Astrocyte (in vitro differentiated cells and primary cell): ENCODE measurements at regions not wholly inside any gene's neighbourhood (a gene's known extent, or its start where the extent isn't known, plus 50 kb on each side); places are given as distances from the start of the nearest gene placed in this dataset.

Experiments used
- DNase-seq: peaks from one replicate; pipeline ENCODE4 v3.0.0-alpha.2; 2010; ENCODE audit warnings: low read depth
- FAIRE-seq: peaks from 2 replicates; lab custom pipeline; 2011; peaks lifted over from hg19 to GRCh38; lab: Jason Lieb, UNC
- H2AFZ ChIP-seq: 2 replicates; pipeline ENCODE4 v1.6.0; 2012; ENCODE audit warnings: low read depth, low read length, inconsistent platforms
- H3K27ac ChIP-seq: 2 replicates; pipeline ENCODE4 v1.5.1; 2011; ENCODE audit warnings: low read depth, low read length, inconsistent platforms
- H3K27me3 ChIP-seq: 2 replicates; pipeline ENCODE4 v1.6.0; 2011; ENCODE audit warnings: low read length, inconsistent platforms; ENCODE audit not compliant: insufficient read depth
- H3K36me3 ChIP-seq: 2 replicates; pipeline ENCODE4 v1.5.1; 2011; ENCODE audit warnings: low read length, inconsistent platforms; ENCODE audit not compliant: insufficient read depth
- H3K4me1 ChIP-seq: 2 replicates; pipeline ENCODE4 v1.5.1; 2011; ENCODE audit warnings: low read length, inconsistent platforms; ENCODE audit not compliant: insufficient read depth
- H3K4me2 ChIP-seq: 2 replicates; pipeline ENCODE4 v1.6.0; 2012; ENCODE audit warnings: low read length, inconsistent platforms
- H3K4me3 ChIP-seq: 2 replicates; pipeline ENCODE4 v1.5.1; 2011; ENCODE audit warnings: low read depth, mild to moderate bottlenecking, low read length, inconsistent platforms; ENCODE audit not compliant: insufficient read depth
- H3K79me2 ChIP-seq: 2 replicates; pipeline ENCODE4 v1.6.0; 2012; ENCODE audit warnings: mild to moderate bottlenecking, low read length, inconsistent platforms; ENCODE audit not compliant: insufficient read depth
- H3K9ac ChIP-seq: 2 replicates; pipeline ENCODE4 v1.6.0; 2012; ENCODE audit warnings: mild to moderate bottlenecking, low read length, inconsistent platforms
- H3K9me3 ChIP-seq: 2 replicates; pipeline ENCODE4 v1.5.1; 2012; ENCODE audit warnings: low read depth, mild to moderate bottlenecking, low read length, inconsistent platforms; ENCODE audit not compliant: insufficient read depth
- H4K20me1 ChIP-seq: 2 replicates; pipeline ENCODE4 v1.6.0; 2012; ENCODE audit warnings: low read length, inconsistent platforms; ENCODE audit not compliant: insufficient read depth
- H3K27ac Mint-ChIP-seq: one replicate; pipeline ENCODE4 v1.8.0; 2021; ENCODE audit warnings: mild to moderate bottlenecking, mixed read lengths; ENCODE audit not compliant: unreplicated experiment
- H3K27me3 Mint-ChIP-seq: one replicate; pipeline ENCODE4 v1.8.0; 2021; ENCODE audit warnings: low read depth, mixed read lengths; ENCODE audit not compliant: unreplicated experiment
- H3K36me3 Mint-ChIP-seq: one replicate; pipeline ENCODE4 v1.8.0; 2021; ENCODE audit warnings: low read depth, mixed read lengths; ENCODE audit not compliant: unreplicated experiment
- H3K4me1 Mint-ChIP-seq: one replicate; pipeline ENCODE4 v1.8.0; 2021; ENCODE audit warnings: low read depth, mixed read lengths; ENCODE audit not compliant: unreplicated experiment
- H3K4me3 Mint-ChIP-seq: one replicate; pipeline ENCODE4 v1.8.0; 2021; ENCODE audit warnings: mild to moderate bottlenecking, moderate library complexity, mixed read lengths; ENCODE audit not compliant: unreplicated experiment
- H3K9me3 Mint-ChIP-seq: one replicate; pipeline ENCODE4 v1.8.0; 2021; ENCODE audit warnings: mild to moderate bottlenecking, mixed read lengths; ENCODE audit not compliant: unreplicated experiment
- CTCF ChIP-seq: IDR thresholded peaks from 2 replicates; pipeline ENCODE4 v1.5.1; 2011; ENCODE audit warnings: low read depth, mild to moderate bottlenecking, inconsistent platforms, low read length, moderate library complexity; ENCODE audit not compliant: insufficient read depth
- EZH2 ChIP-seq: IDR thresholded peaks from 2 replicates; pipeline ENCODE4 v1.6.1; 2012; ENCODE audit warnings: mild to moderate bottlenecking, low read length, inconsistent platforms; ENCODE audit not compliant: insufficient read depth

GRCh38 chr7:41232086-41232485, 470.8 kb downstream of the INHBA start:
- no peak for FAIRE-seq
- H3K9me3 Mint-ChIP-seq: peaks cover 21% of the 10 kb centered on the region
- no peaks in the 10 kb centered on the region for H3K79me2 ChIP-seq
- no peaks in the 10 kb centered on the region for H4K20me1 ChIP-seq
- peak overlapping the region; percentile 38 for H3K27ac Mint-ChIP-seq
- H3K4me1 ChIP-seq: no peaks in the 10 kb centered on the region
- no peaks in the 10 kb centered on the region for H3K27me3 Mint-ChIP-seq
- TF ChIP-seq EZH2 (no peak), CTCF (no peak)
- no peaks in the 10 kb centered on the region for H3K36me3 ChIP-seq
- DNase-seq: peak; percentile 43
- H3K4me3 ChIP-seq: no peak overlapping the region
- no peaks in the 10 kb centered on the region for H3K27me3 ChIP-seq
- peaks cover 14% of the 10 kb centered on the region for H3K4me1 Mint-ChIP-seq
- H3K27ac ChIP-seq: no peak overlapping the region
- H3K36me3 Mint-ChIP-seq: peaks cover 2% of the 10 kb centered on the region
- no peak overlapping the region for H2AFZ ChIP-seq
- no peak overlapping the region for H3K9ac ChIP-seq
- H3K9me3 ChIP-seq: peaks cover 2% of the 10 kb centered on the region
- H3K4me2 ChIP-seq: no peak overlapping the region
- H3K4me3 Mint-ChIP-seq: no peak overlapping the region

- H2AFZ ChIP-seq: peak overlapping the region; percentile 6
- Mint-ChIP-seq H3K4me3 (no peak overlapping the region), H3K9me3 (no peaks in the 10 kb centered on the region), H3K36me3 (peaks cover 2% of the 10 kb centered on the region), H3K27ac (no peak overlapping the region), H3K4me1 (peaks cover 7% of the 10 kb centered on the region), H3K27me3 (no peaks in the 10 kb centered on the region)
- H3K4me3 ChIP-seq: no peak overlapping the region
- no peaks in the 10 kb centered on the region for H4K20me1 ChIP-seq
- peak overlapping the region; percentile 25 for H3K9ac ChIP-seq
- peaks cover 8% of the 10 kb centered on the region for H3K4me1 ChIP-seq
- DNase-seq (peak; percentile 26), FAIRE-seq (peak; percentile 9)
- no peaks in the 10 kb centered on the region for H3K79me2 ChIP-seq
- no peaks in the 10 kb centered on the region for H3K27me3 ChIP-seq
- H3K9me3 ChIP-seq: no peaks in the 10 kb centered on the region
- H3K27ac ChIP-seq: peak overlapping the region; percentile 45
- H3K4me2 ChIP-seq: peak overlapping the region; percentile 14
- H3K36me3 ChIP-seq: no peaks in the 10 kb centered on the region
- TF ChIP-seq EZH2 (no peak), CTCF (no peak)
Observed at GRCh38 chr7:41224063-41224763, 478.7 kb downstream of the INHBA start.

GRCh38 chr7:41222746-41223145, 480.1 kb downstream of the INHBA start:
- Histone ChIP-seq H2AFZ (no peak overlapping the region), H3K36me3 (no peaks in the 10 kb centered on the region), H3K79me2 (no peaks in the 10 kb centered on the region), H3K9ac (no peak overlapping the region), H3K4me2 (no peak overlapping the region), H4K20me1 (no peaks in the 10 kb centered on the region), H3K27ac (no peak overlapping the region), H3K4me1 (peaks cover 8% of the 10 kb centered on the region), H3K27me3 (no peaks in the 10 kb centered on the region), H3K4me3 (no peak overlapping the region), H3K9me3 (no peaks in the 10 kb centered on the region)
- DNase-seq (peak; percentile 55), FAIRE-seq (peak; percentile 13)
- Mint-ChIP-seq H3K9me3 (no peaks in the 10 kb centered on the region), H3K27me3 (no peaks in the 10 kb centered on the region), H3K4me3 (no peak overlapping the region), H3K36me3 (no peaks in the 10 kb centered on the region), H3K4me1 (peaks cover 11% of the 10 kb centered on the region), H3K27ac (no peak overlapping the region)
- TF ChIP-seq EZH2: no peak
- TF ChIP-seq CTCF: no peak
